Muscle of arm (tissue), 1 donor: ENCODE measurements at regions not wholly inside any gene's neighbourhood (a gene's known extent, or its start where the extent isn't known, plus 50 kb on each side); places are given as distances from the start of the nearest gene placed in this dataset.
A peak's percentile ranks its signal among the peaks of the same experiment; 100 is the strongest.
"Not testable (repeated sequence)": the region's sequence is repeated elsewhere in the genome, so short reads cannot be mapped to it uniquely, and the experiment has no call there.

Experiments
- DNase-seq: peaks from one replicate; pipeline ENCODE4 v3.0.0-alpha.2; 2013

DNA sequence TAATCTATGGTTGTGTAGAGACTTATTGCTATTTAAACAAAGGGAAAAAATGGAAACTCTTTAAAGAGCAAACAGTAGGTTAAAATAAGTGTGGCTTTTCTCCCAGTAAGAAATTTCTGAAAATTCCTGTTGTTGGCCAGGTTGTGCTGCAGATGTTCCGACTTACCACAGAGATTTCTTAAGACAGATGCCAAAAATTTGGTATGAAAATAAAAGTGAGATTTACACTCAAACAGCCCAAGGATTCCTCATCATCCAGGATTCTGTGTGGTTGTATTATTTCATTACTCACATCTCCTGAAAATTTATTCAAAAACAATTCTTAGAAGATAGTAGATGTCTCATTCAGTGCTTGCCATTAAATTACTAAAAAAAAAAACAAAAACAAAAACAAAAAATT is 296.7 kb upstream of the PTBP2 start:
- peak; percentile 41 for DNase-seq

DNA sequence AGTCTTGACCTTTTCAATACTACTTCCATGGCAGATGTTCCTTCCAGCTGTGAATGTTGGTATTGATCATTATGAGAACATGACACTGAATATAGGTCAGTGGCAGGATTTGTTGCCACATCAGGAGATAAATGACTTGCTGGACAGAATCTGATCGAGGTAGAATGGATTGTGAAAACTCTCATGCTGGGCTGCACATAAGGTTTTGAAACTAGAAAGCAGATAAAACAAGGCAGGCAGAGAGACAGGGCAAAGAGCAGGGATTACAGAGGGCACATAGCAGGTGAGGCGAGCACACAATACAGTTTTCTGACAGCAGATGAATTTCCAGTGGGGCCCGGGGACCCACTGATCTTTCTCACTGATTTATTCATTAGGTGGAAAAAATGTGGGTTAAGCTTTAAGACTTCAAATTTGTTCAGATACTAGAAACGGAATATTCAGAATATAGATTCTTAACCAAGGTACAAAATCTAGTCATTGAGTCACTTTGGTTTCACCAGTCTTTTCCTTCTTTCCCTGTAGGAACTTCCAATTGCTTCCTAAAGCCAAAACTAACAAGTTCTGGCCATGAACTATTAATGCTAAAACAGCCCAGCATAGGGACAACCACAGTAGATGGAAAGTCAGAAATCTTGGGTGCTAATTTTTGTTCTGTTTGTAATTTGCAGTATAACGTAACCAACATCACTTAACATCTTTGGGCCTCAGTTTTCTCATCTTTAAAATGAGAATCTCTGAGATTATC is 296.0 kb upstream of the PTBP2 start:
- no peak for DNase-seq

DNA sequence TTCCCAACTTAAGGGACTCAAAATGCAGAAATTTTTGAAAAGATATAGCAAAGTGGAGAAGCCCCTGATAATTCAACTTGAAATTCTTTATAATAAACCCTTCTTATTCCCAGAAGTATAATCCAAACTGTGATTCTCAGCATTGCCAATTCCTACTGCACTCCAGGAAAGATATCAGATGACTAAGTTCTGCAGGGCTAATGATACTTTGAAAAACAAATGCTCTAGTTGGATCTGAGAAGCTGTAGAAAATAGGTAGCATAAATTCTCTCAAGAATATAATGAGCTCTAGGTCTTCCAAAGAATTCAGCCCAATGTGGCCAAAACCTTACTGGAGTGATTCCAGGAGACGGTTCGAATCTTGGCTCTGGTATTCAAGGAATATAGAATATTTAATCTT is 294.0 kb upstream of the PTBP2 start:
- peak; percentile 32 for DNase-seq

- no peak for DNase-seq
Observed at GRCh38 chr1:96445302-96445701, 276.3 kb upstream of the PTBP2 start.

DNA sequence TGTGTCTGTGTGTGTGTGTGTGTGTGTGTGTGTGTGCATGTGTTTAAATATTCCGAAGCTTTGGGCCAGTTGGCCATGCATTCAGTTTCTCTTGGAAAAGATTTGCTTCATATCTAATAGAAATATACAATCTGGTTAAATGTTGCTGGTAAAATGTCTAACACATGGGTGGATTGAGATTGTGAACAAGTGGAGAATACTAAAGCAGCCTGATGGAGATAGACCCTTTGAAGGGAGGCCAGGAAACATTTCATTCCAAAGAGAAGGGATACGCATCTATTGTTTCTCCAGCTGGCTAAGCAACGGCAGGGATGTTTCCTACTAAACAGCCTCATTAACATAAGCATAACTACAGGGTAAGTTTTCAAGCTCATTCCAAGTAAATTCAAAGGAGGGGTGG is 257.5 kb upstream of the PTBP2 start:
- DNase-seq: peak; percentile 84

- no peak for DNase-seq
Observed at GRCh38 chr1:96464522-96464921, 257.1 kb upstream of the PTBP2 start.

DNA sequence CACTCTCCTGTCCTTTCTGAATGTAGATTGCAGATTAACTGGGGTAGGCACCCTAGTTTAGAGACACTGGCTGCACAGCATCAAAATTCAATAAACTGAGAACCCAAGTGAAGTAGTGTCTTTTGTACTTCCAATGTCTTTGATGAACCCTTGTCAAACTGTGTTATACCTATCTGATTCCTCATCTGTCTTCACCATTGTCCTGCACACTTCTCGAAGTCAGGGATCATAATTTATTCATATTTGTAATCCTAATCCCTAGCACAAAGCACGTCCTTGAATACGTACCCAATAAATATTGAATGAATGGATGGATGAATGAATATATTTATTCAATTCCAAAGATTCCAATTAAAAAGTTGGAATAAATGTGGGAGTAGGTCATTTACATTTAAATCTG is 256.6 kb upstream of the PTBP2 start:
- no peak for DNase-seq

- peak; percentile 34 for DNase-seq
Observed at GRCh38 chr1:96465441-96465840, 256.1 kb upstream of the PTBP2 start.

DNA sequence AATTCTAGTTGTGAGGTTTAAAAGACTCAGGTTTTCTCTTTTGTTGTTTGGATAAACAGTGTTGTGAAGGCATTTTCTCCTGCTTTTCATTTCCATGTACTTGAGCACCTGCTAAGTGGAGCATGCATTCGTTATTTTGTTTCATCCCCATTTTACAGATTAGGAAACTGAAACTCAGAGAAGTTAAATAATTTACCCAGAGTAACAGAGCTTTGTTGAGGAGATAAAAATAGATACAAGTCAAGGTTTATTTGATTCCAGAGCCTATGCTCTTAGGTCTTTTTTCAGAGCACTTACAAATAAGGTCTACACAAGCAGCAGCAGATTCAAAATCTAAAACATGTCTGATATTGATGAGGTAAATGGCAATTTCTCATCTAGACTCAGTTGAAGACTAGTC is 254.7 kb upstream of the PTBP2 start:
- no peak for DNase-seq

GRCh38 chr1:96469726-96470125 is 251.9 kb upstream of the PTBP2 start:
- not testable (repeated sequence) for DNase-seq

GRCh38 chr1:96472471-96472870 is 249.1 kb upstream of the PTBP2 start:
- no peak for DNase-seq

DNA sequence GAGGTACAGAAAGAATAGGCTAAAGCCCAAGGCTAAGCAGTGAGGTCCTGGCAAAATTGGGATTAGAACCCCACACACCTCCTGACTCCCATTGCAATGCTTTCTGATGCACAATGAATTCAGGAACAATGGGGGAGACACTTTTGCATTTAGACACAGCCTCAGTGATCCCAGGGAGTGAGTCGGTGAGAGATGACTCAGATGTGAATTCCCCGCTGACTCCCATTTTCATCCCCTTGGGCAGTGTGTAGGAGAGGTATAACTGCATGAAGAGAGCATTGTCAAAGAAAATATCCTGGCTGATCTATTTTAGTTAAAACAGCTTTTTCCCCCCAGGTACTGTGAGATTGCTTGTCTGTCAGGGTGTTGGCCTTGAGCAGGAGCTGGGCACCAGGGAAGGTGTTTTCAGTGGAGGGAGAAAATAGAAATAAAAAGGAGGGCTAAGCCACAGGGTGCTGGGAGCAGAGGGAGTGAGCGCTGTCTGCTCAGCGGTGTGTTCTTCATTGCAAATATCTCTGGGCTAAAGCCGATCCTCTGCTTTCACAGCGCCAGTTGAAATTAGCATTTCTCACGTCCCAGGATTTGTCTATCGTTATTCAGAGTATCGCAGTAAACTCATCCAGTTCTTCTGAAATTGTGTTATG is 247.7 kb upstream of the PTBP2 start:
- DNase-seq: no peak

GRCh38 chr1:96474985-96475743 is 246.4 kb upstream of the PTBP2 start:
- no peak for DNase-seq

GRCh38 chr1:96475903-96476302 is 245.7 kb upstream of the PTBP2 start:
- DNase-seq: no peak

GRCh38 chr1:96478228-96478627 is 243.4 kb upstream of the PTBP2 start:
- no peak for DNase-seq

- no peak for DNase-seq
Observed at GRCh38 chr1:96481409-96481808, 240.2 kb upstream of the PTBP2 start.

DNA sequence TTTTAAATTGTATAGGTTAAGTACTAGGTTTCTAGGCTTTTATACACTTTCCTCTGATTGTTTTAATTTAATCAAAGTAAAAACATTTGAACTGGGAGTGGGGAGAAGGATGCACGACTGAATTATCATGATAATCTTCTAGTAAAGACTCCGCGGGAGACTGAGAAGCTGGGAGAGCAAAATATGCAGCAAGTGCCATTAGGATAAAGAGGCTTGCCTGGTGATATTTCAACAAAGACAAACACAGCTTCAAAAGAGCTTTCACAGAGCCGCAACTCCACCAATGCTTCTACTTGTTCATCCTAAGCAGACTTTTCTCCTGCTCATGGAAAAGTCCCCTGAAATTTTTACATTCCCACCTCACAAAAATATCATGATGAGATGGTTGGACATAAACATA is 239.0 kb upstream of the PTBP2 start:
- DNase-seq: no peak

DNA sequence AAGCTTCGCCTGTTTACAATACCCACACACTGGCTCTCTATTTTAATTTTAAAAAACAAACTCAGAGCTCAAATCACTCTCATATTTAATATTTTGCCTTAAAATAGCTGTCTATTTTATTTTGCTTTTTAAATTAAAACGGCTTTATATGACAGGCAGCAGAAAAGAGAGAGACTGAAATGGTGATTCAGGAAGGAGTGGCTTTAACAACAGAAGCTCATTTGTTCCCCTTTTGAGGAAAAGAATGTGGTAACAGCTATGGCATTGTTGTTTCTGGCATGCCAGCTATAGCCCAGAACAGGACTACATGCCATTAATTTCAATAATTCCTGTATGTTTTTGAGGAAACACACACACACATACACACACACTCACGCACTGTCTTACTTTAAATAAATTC is 234.2 kb upstream of the PTBP2 start:
- no peak for DNase-seq

- no peak for DNase-seq
Observed at GRCh38 chr1:96487971-96488370, 233.6 kb upstream of the PTBP2 start.

- DNase-seq: no peak
Observed at GRCh38 chr1:96488777-96489176, 232.8 kb upstream of the PTBP2 start.

GRCh38 chr1:96492236-96492635 is 229.3 kb upstream of the PTBP2 start:
- no peak for DNase-seq

GRCh38 chr1:96498744-96499340 is 222.7 kb upstream of the PTBP2 start:
- DNase-seq: peak; percentile 35

DNA sequence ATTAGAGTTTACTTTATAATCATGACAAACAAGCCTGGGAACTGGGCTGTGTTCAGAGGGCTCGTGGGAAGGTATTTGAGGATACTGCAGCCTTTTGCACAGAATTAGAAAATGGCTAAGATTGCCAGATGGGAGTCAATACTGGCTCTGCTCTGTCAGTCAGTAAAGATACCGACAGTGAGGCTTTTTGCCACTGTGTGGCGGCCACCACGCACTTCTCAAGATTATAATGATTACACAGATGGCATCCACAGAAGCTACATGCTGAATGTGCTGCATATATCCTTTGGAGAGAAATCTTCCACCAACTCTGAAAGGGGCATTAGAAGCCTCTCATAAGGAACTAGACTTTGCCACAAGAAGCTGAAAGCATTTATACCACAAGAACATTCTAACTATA is 213.4 kb upstream of the PTBP2 start:
- DNase-seq: no peak
